Endodermal cell (in vitro differentiated cells): ENCODE measurements at regions not wholly inside any gene's neighbourhood (a gene's known extent, or its start where the extent isn't known, plus 50 kb on each side); places are given as distances from the start of the nearest gene placed in this dataset.

Experiments
- DNase-seq: peaks from one replicate; pipeline ENCODE4 v3.0.0-alpha.2; 2017
- H3K27ac ChIP-seq: 2 replicates; pipeline ENCODE4 v1.5.1; 2013; ENCODE audit warnings: mild to moderate bottlenecking, low read depth, low read length, moderate library complexity
- H3K27me3 ChIP-seq: 2 replicates; pipeline ENCODE4 v1.6.1; 2013; ENCODE audit warnings: mild to moderate bottlenecking, low read length, moderate library complexity; ENCODE audit not compliant: insufficient read depth, control insufficient read depth, poor library complexity, severe bottlenecking
- H3K36me3 ChIP-seq: 2 replicates; pipeline ENCODE4 v1.7.0; 2013; ENCODE audit warnings: mild to moderate bottlenecking, low read length, moderate library complexity; ENCODE audit not compliant: control insufficient read depth, insufficient read depth
- H3K4me1 ChIP-seq: one replicate; pipeline ENCODE4 v1.7.0; 2013; ENCODE audit warnings: low read length; ENCODE audit not compliant: control insufficient read depth, insufficient read depth
- H3K4me3 ChIP-seq: 2 replicates; pipeline ENCODE4 v1.5.1; 2013; ENCODE audit warnings: mild to moderate bottlenecking, low read length, moderate library complexity
- H3K9ac ChIP-seq: 2 replicates; pipeline ENCODE4 v1.6.1; 2013; ENCODE audit warnings: mild to moderate bottlenecking, low read length, moderate library complexity; ENCODE audit not compliant: poor library complexity, severe bottlenecking; ENCODE audit errors: extremely low read depth
- H3K9me3 ChIP-seq: 2 replicates; pipeline ENCODE4 v1.6.1; 2013; ENCODE audit warnings: mild to moderate bottlenecking, low read length, moderate library complexity; ENCODE audit not compliant: control insufficient read depth
- H3K27ac Mint-ChIP-seq: 2 replicates; pipeline ENCODE4 v1.8.0; 2020; ENCODE audit warnings: mixed read lengths
- H3K27me3 Mint-ChIP-seq: 2 replicates; pipeline ENCODE4 v1.8.0; 2021; ENCODE audit warnings: mild to moderate bottlenecking, mixed read lengths; ENCODE audit not compliant: insufficient read depth
- H3K36me3 Mint-ChIP-seq: 2 replicates; pipeline ENCODE4 v1.8.0; 2020; ENCODE audit warnings: low read depth, mixed read lengths
- H3K4me1 Mint-ChIP-seq: 2 replicates; pipeline ENCODE4 v1.8.0; 2020; ENCODE audit warnings: mixed read lengths
- H3K4me3 Mint-ChIP-seq: 2 replicates; pipeline ENCODE4 v1.8.0; 2020; ENCODE audit warnings: mild to moderate bottlenecking, moderate library complexity, mixed read lengths
- H3K9me3 Mint-ChIP-seq: 2 replicates; pipeline ENCODE4 v1.8.0; 2020; ENCODE audit warnings: mild to moderate bottlenecking, mixed read lengths
- CTCF ChIP-seq: fragments of 200-600 bp; sonication (generic); conservative IDR thresholded peaks from 2 replicates; pipeline ENCODE4 v1.5.0; 2021; ENCODE audit warnings: antibody characterized with exemption, mild to moderate bottlenecking
- WGBS, 2 experiments: methylation state at CpG; one replicate each; pipeline versions ENCODE4 v1.1.5 to v1.1.7; 2013; ENCODE audit warnings: missing lambda C conversion rate in 2 of 2, mixed read lengths in 1 of 2; ENCODE audit not compliant: insufficient coverage in 1 of 2, insufficient read length in 1 of 2; 5-methylcytosine and 5-hydroxymethylcytosine counted together

DNA sequence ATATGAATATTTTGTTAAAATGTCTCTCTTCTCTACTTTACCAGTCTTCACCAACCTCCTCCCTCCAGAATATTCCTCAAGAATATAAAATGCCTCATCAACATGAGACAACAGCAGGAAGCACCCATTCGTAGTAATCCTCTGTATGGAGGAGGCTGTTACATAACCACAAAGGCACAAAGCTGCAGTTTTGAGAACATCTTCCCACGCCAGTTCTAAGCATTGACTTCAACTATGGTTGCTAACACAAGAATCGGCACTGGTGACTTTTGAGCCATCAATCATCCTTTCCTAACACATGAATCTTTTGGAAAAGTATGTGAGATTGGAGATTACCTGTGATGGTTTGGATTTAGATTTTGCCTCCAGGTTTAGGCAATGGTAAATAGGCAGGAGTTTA, 54.9 kb upstream of the CYP1B1 start:
- Histone ChIP-seq H3K27me3 (no peaks in the 10 kb centered on the region), H3K4me1 (no peaks in the 10 kb centered on the region), H3K27ac (no peak overlapping the region), H3K36me3 (no peaks in the 10 kb centered on the region), H3K4me3 (no peak overlapping the region), H3K9ac (no peak overlapping the region), H3K9me3 (peaks cover 30% of the 10 kb centered on the region)
- H3K4me1 Mint-ChIP-seq = no peaks in the 10 kb centered on the region
- DNase-seq = no peak
- TF ChIP-seq CTCF = no peak
- peaks cover 52% of the 10 kb centered on the region for H3K9me3 Mint-ChIP-seq
- H3K4me3 Mint-ChIP-seq = no peak overlapping the region
- H3K27ac Mint-ChIP-seq = no peak overlapping the region
- peaks cover 6% of the 10 kb centered on the region for H3K36me3 Mint-ChIP-seq
- peaks cover 12% of the 10 kb centered on the region for H3K27me3 Mint-ChIP-seq
- 90 to 94% methylated on average over 2 to 3 of the region's 3 CpGs for WGBS, 2 experiments

DNA sequence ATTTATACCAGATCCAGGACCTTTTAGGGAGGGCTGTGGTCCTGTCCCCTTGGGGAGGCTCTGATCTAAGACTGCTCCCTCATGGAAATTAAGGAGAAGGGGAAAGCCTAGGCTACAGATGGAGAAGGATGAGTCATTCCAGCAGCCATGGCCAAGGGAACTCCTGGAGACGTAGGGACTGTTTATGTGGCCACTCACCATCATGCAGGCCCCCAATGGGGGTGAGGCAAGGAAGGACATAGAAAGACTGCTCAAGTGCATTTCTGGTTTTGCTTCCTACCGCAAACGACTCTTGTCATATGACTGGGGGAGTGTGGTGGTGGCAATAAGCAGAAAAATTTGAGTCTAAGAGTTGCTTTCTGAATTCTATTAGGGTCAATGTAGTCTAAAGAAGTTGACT, 54.0 kb upstream of the CYP1B1 start:
- no peak overlapping the region for H3K27ac Mint-ChIP-seq
- H3K4me1 ChIP-seq = no peaks in the 10 kb centered on the region
- no peak for DNase-seq
- H3K9me3 ChIP-seq = peaks cover 32% of the 10 kb centered on the region
- no peak for TF ChIP-seq CTCF
- H3K36me3 Mint-ChIP-seq = peaks cover 6% of the 10 kb centered on the region
- peaks cover 49% of the 10 kb centered on the region for H3K9me3 Mint-ChIP-seq
- no peaks in the 10 kb centered on the region for H3K27me3 ChIP-seq
- H3K4me3 Mint-ChIP-seq = no peak overlapping the region
- no peak overlapping the region for H3K27ac ChIP-seq
- WGBS, 2 experiments = 90 to 98% methylated on average over 2 to 3 of the region's 3 CpGs
- no peak overlapping the region for H3K4me3 ChIP-seq
- H3K27me3 Mint-ChIP-seq = peaks cover 6% of the 10 kb centered on the region
- no peaks in the 10 kb centered on the region for H3K4me1 Mint-ChIP-seq
- H3K36me3 ChIP-seq = no peaks in the 10 kb centered on the region
- H3K9ac ChIP-seq = no peak overlapping the region

GRCh38 chr2:38129481-38129880, 53.5 kb upstream of the CYP1B1 start:
- Histone ChIP-seq H3K9ac (no peak overlapping the region), H3K27me3 (no peaks in the 10 kb centered on the region), H3K27ac (no peak overlapping the region), H3K9me3 (peaks cover 32% of the 10 kb centered on the region), H3K4me1 (no peaks in the 10 kb centered on the region), H3K36me3 (no peaks in the 10 kb centered on the region), H3K4me3 (no peak overlapping the region)
- WGBS, 2 experiments = 88 to 93% methylated on average over 1 of the region's 1 CpG
- Mint-ChIP-seq H3K27ac (no peak overlapping the region), H3K36me3 (peaks cover 6% of the 10 kb centered on the region), H3K4me3 (no peak overlapping the region), H3K27me3 (peaks cover 5% of the 10 kb centered on the region), H3K4me1 (no peaks in the 10 kb centered on the region), H3K9me3 (peaks cover 45% of the 10 kb centered on the region)
- no peak for DNase-seq
- TF ChIP-seq CTCF = no peak
